K562 (cell line): ENCODE measurements at regions not wholly inside any gene's neighbourhood (a gene's known extent, or its start where the extent isn't known, plus 50 kb on each side); places are given as distances from the start of the nearest gene placed in this dataset.

Experiments used
- ATAC-seq: fragments of 200-7000 bp; cut with Tn5 transposase; 3 replicates; pipeline ENCODE4 v1.9.1; 2020; ENCODE audit warnings: moderate library complexity
- BruUV-seq: library from RNA; stranded (reverse); fragments of 400-500 nt; replicated peaks from 2 replicates; lab custom pipeline; 2021; lab: Mats Ljungman, UMichigan
- CTCF ChIA-PET: fragments of 300-600 bp; formaldehyde crosslinking; extraction: SDS; loops from one replicate; lab custom pipeline; 2021; ENCODE audit warnings: low intra/inter-chr PET ratio; lab: Yijun Ruan, JAX
- POLR2A ChIA-PET: fragments of 300-600, 350-650 bp; sonication (Branson Sonifier 250); formaldehyde crosslinking; extraction: SDS; loops from one replicate; lab custom pipeline; 2021; ENCODE audit warnings: antibody characterized with exemption, inconsistent platforms; lab: Yijun Ruan, JAX
- DNase-seq, 4 experiments: peaks; one replicate each; pipeline versions ENCODE4 v3.0.0 to v3.0.0-alpha.2; 2011 to 2018; ENCODE audit warnings: low spot score in 3 of 4, mixed read lengths in 3 of 4; ENCODE audit errors: extremely low read depth in 1 of 4
- FAIRE-seq: peaks from 2 replicates; lab custom pipeline; 2011; peaks lifted over from hg19 to GRCh38; lab: Jason Lieb, UNC
- H2AFZ ChIP-seq: 2 replicates; pipeline ENCODE4 v1.6.0; 2011; ENCODE audit warnings: low read depth, low read length, control low read depth, inconsistent platforms
- H3K27ac ChIP-seq: fragments of 200-600 bp; 3 replicates; pipeline ENCODE4 v1.8.0; 2011; ENCODE audit warnings: low read depth, mild to moderate bottlenecking, control low read depth, inconsistent platforms, low read length, moderate library complexity, mixed read lengths; ENCODE audit errors: extremely low read depth
- H3K27me3 ChIP-seq, 2 experiments: fragments of 300-600 bp in 1 of 2; 2 replicates in 1 of 2; 3 replicates in 1 of 2; pipeline versions ENCODE4 v1.6.0 to v1.8.0; 2011; ENCODE audit warnings: inconsistent platforms in 2 of 2, low read length in 2 of 2, mild to moderate bottlenecking in 1 of 2, mixed read lengths in 1 of 2, moderate library complexity in 1 of 2; ENCODE audit not compliant: control insufficient read depth in 2 of 2, insufficient read depth in 2 of 2
- H3K36me3 ChIP-seq: fragments of 300-600 bp; 3 replicates; pipeline ENCODE4 v1.8.0; 2011; ENCODE audit warnings: mild to moderate bottlenecking, low read length, inconsistent platforms; ENCODE audit not compliant: control insufficient read depth, insufficient read depth
- H3K4me1 ChIP-seq, 2 experiments: fragments of 200-600 bp in 1 of 2; replicated peaks in 1 of 2; 2 replicates in 1 of 2; 3 replicates in 1 of 2; pipeline versions ENCODE4 v1.5.1 to v1.8.0; 2011; ENCODE audit warnings: inconsistent platforms in 2 of 2, low read length in 2 of 2, mild to moderate bottlenecking in 1 of 2, mixed read lengths in 1 of 2, moderate library complexity in 1 of 2; ENCODE audit not compliant: control insufficient read depth in 2 of 2, insufficient read depth in 2 of 2
- H3K4me2 ChIP-seq: 2 replicates; pipeline ENCODE4 v1.6.1; 2011; ENCODE audit warnings: low read length, control low read depth, inconsistent platforms, mixed read lengths; ENCODE audit not compliant: insufficient read depth
- H3K4me3 ChIP-seq: fragments of 200-600 bp; sonication (generic), shearing (Covaris generic); 2 replicates; pipeline ENCODE4 v1.5.1; 2016; ENCODE audit warnings: control low read depth, inconsistent platforms
- H3K79me2 ChIP-seq: fragments of 200-600 bp; 3 replicates; pipeline ENCODE4 v1.8.0; 2011; ENCODE audit warnings: low read length, inconsistent platforms; ENCODE audit not compliant: control insufficient read depth, insufficient read depth
- H3K9ac ChIP-seq, 2 experiments: 2 replicates each; pipeline versions ENCODE4 v1.6.0 to v1.6.1; 2011; ENCODE audit warnings: low read depth in 2 of 2, low read length in 2 of 2, control low read depth in 1 of 2, inconsistent platforms in 1 of 2, mild to moderate bottlenecking in 1 of 2, mixed read lengths in 1 of 2; ENCODE audit not compliant: insufficient read depth in 1 of 2
- H3K9me1 ChIP-seq: one replicate; pipeline ENCODE4 v1.6.0; 2011; ENCODE audit warnings: inconsistent platforms, mild to moderate bottlenecking, low read length, moderate library complexity; ENCODE audit not compliant: control insufficient read depth, insufficient read depth
- H3K9me3 ChIP-seq: replicated peaks from 2 replicates; pipeline ENCODE4 v1.5.1; 2011; ENCODE audit warnings: low read depth, low read length, inconsistent platforms; ENCODE audit not compliant: control insufficient read depth, insufficient read depth
- H4K20me1 ChIP-seq: replicated peaks from 2 replicates; pipeline ENCODE4 v1.6.1; 2011; ENCODE audit warnings: low read length, inconsistent platforms, mixed read lengths; ENCODE audit not compliant: control insufficient read depth, insufficient read depth
- CREBBP ChIP-seq: IDR thresholded peaks from one replicate; pipeline ENCODE4 v1.6.1; 2012; ENCODE audit warnings: low read depth, mild to moderate bottlenecking, control low read depth, inconsistent platforms, low read length
- ETS2 ChIP-seq: IDR thresholded peaks from 2 replicates; pipeline ENCODE4 v1.6.1; 2016; ENCODE audit warnings: borderline replicate concordance, missing genetic modification characterization, mild to moderate bottlenecking, moderate library complexity, missing compliant biosample characterization; ENCODE audit not compliant: poor library complexity, severe bottlenecking
- MEF2D ChIP-seq: conservative IDR thresholded peaks from 2 replicates; pipeline ENCODE4 v1.6.1; 2016; ENCODE audit warnings: low read depth, missing genetic modification characterization, missing compliant biosample characterization
- NEUROD1 ChIP-seq: fragments of 150-350 bp; IDR thresholded peaks from 2 replicates; pipeline ENCODE4 v1.6.1; 2014; ENCODE audit warnings: borderline replicate concordance, low read length, low read depth; ENCODE audit not compliant: partially characterized antibody
- NFIC ChIP-seq: fragments of 450-650 bp; IDR thresholded peaks from 2 replicates; pipeline ENCODE4 v1.6.1; 2017; ENCODE audit warnings: mild to moderate bottlenecking, inconsistent platforms
- NFRKB ChIP-seq: fragments of 450-650 bp; IDR thresholded peaks from 2 replicates; pipeline ENCODE4 v1.6.1; 2016; ENCODE audit warnings: low read depth
- POLR2AphosphoS5 ChIP-seq: IDR thresholded peaks from 2 replicates; pipeline ENCODE4 v1.6.1; 2011; ENCODE audit warnings: mild to moderate bottlenecking, low read depth, low read length, moderate library complexity; ENCODE audit not compliant: control insufficient read depth, insufficient read depth
- SRSF3 ChIP-seq: fragments of 200-400 bp; formaldehyde crosslinking; IDR thresholded peaks from 2 replicates; pipeline ENCODE4 v1.6.1; 2016; ENCODE audit warnings: mild to moderate bottlenecking, low read length, moderate library complexity; ENCODE audit not compliant: insufficient read depth
- ZBED1 ChIP-seq: IDR thresholded peaks from 2 replicates; pipeline ENCODE4 v1.6.1; 2014
- ZNF146 ChIP-seq: IDR thresholded peaks from one replicate; pipeline ENCODE4 v1.6.1; 2018; ENCODE audit warnings: missing compliant biosample characterization; ENCODE audit not compliant: unreplicated experiment
- WGBS: fragments of 100-300 bp; shearing (Covaris generic); methylation state at CpG from one replicate; pipeline ENCODE4 v1.1.6; 2016; ENCODE audit warnings: low coverage, mixed read lengths; ENCODE audit not compliant: insufficient coverage; ENCODE audit errors: missing lambda C conversion rate; 5-methylcytosine and 5-hydroxymethylcytosine counted together
- in situ Hi-C: fragments of 300-500 bp; cut with MboI; formaldehyde crosslinking; loops from 4 replicates; pipeline ENCODE4 v1.15.0; 2018; ENCODE audit warnings: inconsistent platforms, mixed read lengths
- intact Hi-C: fragments of 100-400 bp; cut with micrococcal nuclease; formaldehyde crosslinking; loops from 2 replicates; pipeline ENCODE4 v1.14.2; 2022
- TF ChIP-seq, protein P1 (sequence below): IDR thresholded peaks from 2 replicates; pipeline ENCODE4 v1.6.1; 2012; ENCODE audit warnings: low read depth, low read length, improper control_type of control experiment, borderline replicate concordance
- TF ChIP-seq, protein P2 (sequence below): fragments of 250-450 bp; sonication (Bioruptor Pico); IDR thresholded peaks from 2 replicates; pipeline ENCODE4 v1.8.0; 2022; ENCODE audit warnings: inconsistent platforms

DNA sequence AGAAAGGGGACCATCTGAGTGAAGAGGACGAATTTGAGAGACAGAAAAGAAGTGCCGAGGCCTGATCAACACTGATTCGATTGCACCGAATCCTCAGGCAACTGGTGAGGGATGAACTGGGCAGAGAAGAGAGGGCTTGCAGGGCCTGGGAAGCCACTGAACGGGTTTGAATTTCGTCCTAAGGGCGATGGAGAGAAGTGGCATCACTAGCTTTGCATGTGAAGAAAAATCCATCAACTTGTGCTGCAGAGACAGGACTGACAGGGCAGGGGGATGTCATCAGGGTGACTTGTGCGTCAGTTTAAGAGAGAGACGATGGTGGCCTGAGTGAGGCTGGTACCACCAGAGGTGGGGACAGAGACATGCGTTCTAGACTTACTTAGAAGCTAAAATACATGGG lies 73.7 kb upstream of the SLC22A23 start (continued):
- TF ChIP-seq ETS2 (no peak), SRSF3 (no peak), ZBED1 (no peak)

DNA sequence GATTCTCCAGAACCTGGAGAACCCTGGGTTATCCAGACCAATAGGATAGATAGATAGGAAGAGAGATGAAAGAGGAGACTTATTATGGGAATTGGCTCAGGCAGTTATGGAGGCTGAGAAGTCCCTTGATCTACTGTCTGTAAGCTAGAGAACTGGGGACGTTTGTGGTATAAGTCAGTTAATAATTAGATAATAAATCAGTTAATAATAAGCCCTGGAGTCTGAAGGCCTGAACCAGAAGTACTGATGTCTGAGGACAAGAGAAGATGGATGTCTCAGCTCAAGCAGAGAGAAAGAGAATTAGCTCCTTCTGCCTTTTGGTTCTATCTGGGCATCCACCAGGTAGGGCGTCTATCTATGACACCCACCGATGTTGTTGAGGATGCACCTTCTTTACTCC lies 72.9 kb upstream of the SLC22A23 start:
- no peak for DNase-seq
- Histone ChIP-seq H3K9ac (no peak overlapping the region), H3K4me2 (no peak overlapping the region), H3K27me3 (peaks cover 53 to 77% of the 10 kb centered on the region in 2 experiments), H3K27ac (no peak overlapping the region), H3K4me1 (no peaks in the 10 kb centered on the region), H3K4me3 (no peak overlapping the region), H4K20me1 (0 out of 2 replicates have a peak, but pooled peaks cover 2% of the 10 kb centered on the region), H3K9me3 (no peaks in the 10 kb centered on the region), H2AFZ (no peak overlapping the region), H3K36me3 (no peaks in the 10 kb centered on the region), H3K9me1 (no peaks in the 10 kb centered on the region), H3K79me2 (no peaks in the 10 kb centered on the region)
- ATAC-seq = no peak
- ChIA-PET POLR2A (interaction anchor here (0.6 to 1.7 kb wide), 5 partner anchors 9 to 319 kb away, joined by 3 to 4 read pairs (median 3); no protein-coding TSS in a partner anchor), CTCF (no interaction called here)
- in situ Hi-C loops = no loop called here
- FAIRE-seq = no peak
- BruUV-seq = no TSS peak
- TF ChIP-seq NFIC = no peak
- intact Hi-C loops = loop anchor here (5.0 kb wide), 1 partner anchor 203 kb away; no protein-coding TSS in a partner anchor
- WGBS = 0% methylated on average over 3 of the region's 3 CpGs

DNA sequence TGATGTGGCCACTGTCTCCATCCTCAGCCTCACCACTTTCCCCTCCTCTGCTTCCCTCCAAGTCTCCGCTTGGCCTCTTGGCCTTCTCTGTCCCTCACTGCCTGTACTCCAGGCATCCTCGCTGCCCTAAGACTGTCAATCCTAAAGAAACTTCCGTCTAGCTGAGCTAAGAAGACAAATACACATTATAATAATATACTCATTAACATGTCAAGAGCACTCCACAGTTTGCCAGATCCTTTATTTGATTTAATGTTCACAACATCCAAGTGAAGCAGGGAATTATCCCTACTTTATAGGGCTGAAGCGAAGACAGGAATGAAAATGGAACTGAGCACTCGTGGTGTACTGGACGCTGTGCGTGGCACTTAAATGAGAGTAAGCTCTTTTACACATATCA lies 72.4 kb upstream of the SLC22A23 start:
- H3K79me2 ChIP-seq = no peaks in the 10 kb centered on the region
- no peak overlapping the region for H3K4me3 ChIP-seq
- intact Hi-C loops (loop anchor here (5.0 kb wide), 1 partner anchor 203 kb away; no protein-coding TSS in a partner anchor), in situ Hi-C loops (no loop called here)
- no peaks in the 10 kb centered on the region for H3K9me1 ChIP-seq
- H4K20me1 ChIP-seq = 0 out of 2 replicates have a peak, but pooled peaks cover 2% of the 10 kb centered on the region
- POLR2A ChIA-PET = interaction anchor here (0.6 to 1.7 kb wide), 4 partner anchors 9 to 320 kb away, joined by 3 to 4 read pairs (median 3); no protein-coding TSS in a partner anchor
- no peak for ATAC-seq
- no peak for FAIRE-seq
- H3K4me1 ChIP-seq = no peaks in the 10 kb centered on the region
- no peaks in the 10 kb centered on the region for H3K36me3 ChIP-seq
- peaks cover 53 to 77% of the 10 kb centered on the region in 2 experiments for H3K27me3 ChIP-seq
- no peaks in the 10 kb centered on the region for H3K9me3 ChIP-seq
- DNase-seq = no peak
- no TSS peak for BruUV-seq
- H2AFZ ChIP-seq = no peak overlapping the region
- H3K27ac ChIP-seq = no peak overlapping the region
- CTCF ChIA-PET = no interaction called here
- WGBS = 2% methylated on average over 7 of the region's 7 CpGs
- H3K9ac ChIP-seq = no peak overlapping the region
- no peak overlapping the region for H3K4me2 ChIP-seq
- TF ChIP-seq NFRKB (no peak), POLR2AphosphoS5 (no peak), CREBBP (no peak), NEUROD1 (no peak), MEF2D (tag) (no peak), ZNF146 (CRISPR knock-in tag) (no peak)
- TF ChIP-seq, protein P1, sequence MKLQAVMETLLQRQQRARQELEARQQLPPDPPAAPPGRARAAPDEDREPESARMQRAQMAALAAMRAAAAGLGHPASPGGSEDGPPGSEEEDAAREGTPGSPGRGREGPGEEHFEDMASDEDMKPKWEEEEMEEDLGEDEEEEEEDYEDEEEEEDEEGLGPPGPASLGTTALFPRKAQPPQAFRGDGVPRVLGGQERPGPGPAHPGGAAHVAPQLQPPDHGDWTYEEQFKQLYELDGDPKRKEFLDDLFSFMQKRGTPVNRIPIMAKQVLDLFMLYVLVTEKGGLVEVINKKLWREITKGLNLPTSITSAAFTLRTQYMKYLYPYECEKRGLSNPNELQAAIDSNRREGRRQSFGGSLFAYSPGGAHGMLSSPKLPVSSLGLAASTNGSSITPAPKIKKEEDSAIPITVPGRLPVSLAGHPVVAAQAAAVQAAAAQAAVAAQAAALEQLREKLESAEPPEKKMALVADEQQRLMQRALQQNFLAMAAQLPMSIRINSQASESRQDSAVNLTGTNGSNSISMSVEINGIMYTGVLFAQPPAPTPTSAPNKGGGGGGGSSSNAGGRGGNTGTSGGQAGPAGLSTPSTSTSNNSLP = no peak
- TF ChIP-seq, protein P2, sequence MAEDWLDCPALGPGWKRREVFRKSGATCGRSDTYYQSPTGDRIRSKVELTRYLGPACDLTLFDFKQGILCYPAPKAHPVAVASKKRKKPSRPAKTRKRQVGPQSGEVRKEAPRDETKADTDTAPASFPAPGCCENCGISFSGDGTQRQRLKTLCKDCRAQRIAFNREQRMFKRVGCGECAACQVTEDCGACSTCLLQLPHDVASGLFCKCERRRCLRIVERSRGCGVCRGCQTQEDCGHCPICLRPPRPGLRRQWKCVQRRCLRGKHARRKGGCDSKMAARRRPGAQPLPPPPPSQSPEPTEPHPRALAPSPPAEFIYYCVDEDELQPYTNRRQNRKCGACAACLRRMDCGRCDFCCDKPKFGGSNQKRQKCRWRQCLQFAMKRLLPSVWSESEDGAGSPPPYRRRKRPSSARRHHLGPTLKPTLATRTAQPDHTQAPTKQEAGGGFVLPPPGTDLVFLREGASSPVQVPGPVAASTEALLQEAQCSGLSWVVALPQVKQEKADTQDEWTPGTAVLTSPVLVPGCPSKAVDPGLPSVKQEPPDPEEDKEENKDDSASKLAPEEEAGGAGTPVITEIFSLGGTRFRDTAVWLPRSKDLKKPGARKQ (CRISPR knock-in tag) = no peak
